Smooth muscle cell (in vitro differentiated cells): ENCODE measurements at regions not wholly inside any gene's neighbourhood (a gene's known extent, or its start where the extent isn't known, plus 50 kb on each side); places are given as distances from the start of the nearest gene placed in this dataset.

Experiments
- DNase-seq: peaks from one replicate; lab custom pipeline; 2025; ENCODE audit not compliant: unreplicated experiment; lab: John Stamatoyannopoulos, UW
- H2AFZ ChIP-seq: fragments of 200-600 bp; sonication (generic); 2 replicates; pipeline ENCODE4 v1.6.0; 2016; ENCODE audit warnings: antibody characterized with exemption, low read depth, mild to moderate bottlenecking
- H3F3A ChIP-seq: fragments of 200-600 bp; sonication (generic); 2 replicates; pipeline ENCODE4 v1.6.0; 2017; ENCODE audit warnings: antibody characterized with exemption, low read depth
- H3K27ac ChIP-seq: fragments of 200-600 bp; sonication (generic); 2 replicates; pipeline ENCODE4 v1.5.1; 2016; ENCODE audit warnings: low read depth, mild to moderate bottlenecking
- H3K27me3 ChIP-seq: fragments of 200-600 bp; sonication (generic); 2 replicates; pipeline ENCODE4 v1.6.1; 2016; ENCODE audit warnings: low read depth, mild to moderate bottlenecking
- H3K36me3 ChIP-seq: fragments of 200-600 bp; sonication (generic); 2 replicates; pipeline ENCODE4 v1.5.1; 2016; ENCODE audit warnings: low read depth
- H3K4me1 ChIP-seq: fragments of 200-600 bp; sonication (generic); 2 replicates; pipeline ENCODE4 v1.5.1; 2016; ENCODE audit warnings: low read depth
- H3K4me2 ChIP-seq: fragments of 200-600 bp; sonication (generic); 2 replicates; pipeline ENCODE4 v1.6.0; 2016; ENCODE audit warnings: mild to moderate bottlenecking
- H3K4me3 ChIP-seq: fragments of 200-600 bp; sonication (generic); 2 replicates; pipeline ENCODE4 v1.5.1; 2016; ENCODE audit warnings: mild to moderate bottlenecking
- H3K79me2 ChIP-seq: fragments of 200-600 bp; sonication (generic); 2 replicates; pipeline ENCODE4 v1.6.0; 2016; ENCODE audit warnings: low read depth, mild to moderate bottlenecking
- H3K9ac ChIP-seq: fragments of 200-600 bp; sonication (generic); 2 replicates; pipeline ENCODE4 v1.6.0; 2016; ENCODE audit warnings: low read depth
- H3K9me3 ChIP-seq: fragments of 200-600 bp; sonication (generic); replicated peaks from 2 replicates; pipeline ENCODE4 v1.5.1; 2016; ENCODE audit warnings: low read depth
- H4K20me1 ChIP-seq: fragments of 200-600 bp; sonication (generic); 2 replicates; pipeline ENCODE4 v1.6.0; 2016; ENCODE audit warnings: low read depth
- WGBS: methylation state at CpG from one replicate; pipeline ENCODE4 v1.1.7; 2016; ENCODE audit warnings: low lambda C conversion rate; 5-methylcytosine and 5-hydroxymethylcytosine counted together
- TF ChIP-seq, protein P1 (sequence below): fragments of 200-600 bp; sonication (generic); IDR thresholded peaks from 2 replicates; pipeline ENCODE4 v1.5.1; 2017; ENCODE audit warnings: borderline replicate concordance, mild to moderate bottlenecking, antibody characterized with exemption; ENCODE audit not compliant: insufficient read depth, poor library complexity, severe bottlenecking

DNA sequence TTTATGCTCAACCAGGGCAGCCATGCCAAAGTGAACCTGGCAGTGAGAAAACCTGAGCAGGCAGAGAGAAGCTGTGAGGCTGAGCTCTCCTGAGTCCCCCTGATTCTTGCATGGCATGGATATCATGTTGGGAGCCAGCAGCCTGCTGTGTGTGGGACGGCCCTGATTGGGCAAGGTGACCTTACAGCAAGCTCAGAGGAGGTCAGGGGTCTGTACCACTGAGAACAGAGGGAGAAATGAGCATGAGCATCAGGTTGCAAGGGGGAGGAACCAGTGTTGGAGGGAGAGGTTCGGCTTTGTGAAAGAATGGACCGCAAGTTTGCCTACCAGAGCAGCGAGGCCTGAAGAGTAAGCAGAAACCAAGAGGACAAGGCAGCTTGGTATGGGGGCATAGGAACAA lies 59.1 kb upstream of the PTGR2 start:
- DNase-seq = no peak
- Histone ChIP-seq H3K27me3 (no peaks in the 10 kb centered on the region), H3K4me1 (peaks cover 8% of the 10 kb centered on the region), H3K79me2 (no peaks in the 10 kb centered on the region), H3K36me3 (no peaks in the 10 kb centered on the region), H3K9me3 (no peaks in the 10 kb centered on the region), H3F3A (peaks cover 6% of the 10 kb centered on the region), H3K4me2 (no peak overlapping the region), H3K4me3 (no peak overlapping the region), H3K9ac (no peak overlapping the region), H4K20me1 (no peaks in the 10 kb centered on the region), H3K27ac (no peak overlapping the region), H2AFZ (no peak overlapping the region)
- TF ChIP-seq, protein P1, sequence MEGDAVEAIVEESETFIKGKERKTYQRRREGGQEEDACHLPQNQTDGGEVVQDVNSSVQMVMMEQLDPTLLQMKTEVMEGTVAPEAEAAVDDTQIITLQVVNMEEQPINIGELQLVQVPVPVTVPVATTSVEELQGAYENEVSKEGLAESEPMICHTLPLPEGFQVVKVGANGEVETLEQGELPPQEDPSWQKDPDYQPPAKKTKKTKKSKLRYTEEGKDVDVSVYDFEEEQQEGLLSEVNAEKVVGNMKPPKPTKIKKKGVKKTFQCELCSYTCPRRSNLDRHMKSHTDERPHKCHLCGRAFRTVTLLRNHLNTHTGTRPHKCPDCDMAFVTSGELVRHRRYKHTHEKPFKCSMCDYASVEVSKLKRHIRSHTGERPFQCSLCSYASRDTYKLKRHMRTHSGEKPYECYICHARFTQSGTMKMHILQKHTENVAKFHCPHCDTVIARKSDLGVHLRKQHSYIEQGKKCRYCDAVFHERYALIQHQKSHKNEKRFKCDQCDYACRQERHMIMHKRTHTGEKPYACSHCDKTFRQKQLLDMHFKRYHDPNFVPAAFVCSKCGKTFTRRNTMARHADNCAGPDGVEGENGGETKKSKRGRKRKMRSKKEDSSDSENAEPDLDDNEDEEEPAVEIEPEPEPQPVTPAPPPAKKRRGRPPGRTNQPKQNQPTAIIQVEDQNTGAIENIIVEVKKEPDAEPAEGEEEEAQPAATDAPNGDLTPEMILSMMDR = no peak
- WGBS = 86% methylated on average over 4 of the region's 4 CpGs

DNA sequence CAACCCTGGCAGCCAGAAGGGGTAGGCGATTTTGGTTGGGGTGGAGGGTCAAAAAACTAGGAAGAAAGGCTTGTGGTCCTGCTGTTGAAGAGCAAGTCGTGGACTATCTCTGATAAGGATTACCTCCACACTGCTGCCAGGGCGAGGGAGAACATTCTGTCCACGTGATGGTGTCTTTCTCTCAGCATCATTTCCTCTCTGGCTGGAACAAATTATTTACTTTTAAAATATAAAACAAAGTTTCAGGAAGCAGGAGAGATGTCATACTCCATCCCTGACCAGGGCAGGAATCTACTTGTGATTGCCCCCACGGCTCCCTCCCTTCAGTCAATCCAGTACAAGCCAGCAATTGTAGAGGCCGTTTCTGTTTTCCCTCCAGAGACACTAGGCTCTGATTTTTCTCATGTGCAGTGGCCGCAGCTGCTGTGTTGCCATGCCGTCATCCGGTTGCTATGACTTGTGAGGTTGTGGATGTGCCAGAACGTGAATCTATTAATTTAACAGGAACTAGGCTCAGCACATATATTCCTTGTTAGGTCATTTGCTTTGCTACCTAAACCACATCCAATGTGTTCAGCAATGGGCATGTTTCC lies 61.5 kb upstream of the PTGR2 start:
- no peak overlapping the region for H2AFZ ChIP-seq
- H3K9me3 ChIP-seq = no peaks in the 10 kb centered on the region
- peaks cover 16% of the 10 kb centered on the region for H3F3A ChIP-seq
- H4K20me1 ChIP-seq = peaks cover 6% of the 10 kb centered on the region
- H3K4me2 ChIP-seq = no peak overlapping the region
- peaks cover 25% of the 10 kb centered on the region for H3K4me1 ChIP-seq
- TF ChIP-seq, protein P1 = no peak
- no peaks in the 10 kb centered on the region for H3K36me3 ChIP-seq
- no peaks in the 10 kb centered on the region for H3K27me3 ChIP-seq
- 60% methylated on average over 10 of the region's 10 CpGs for WGBS
- no peak overlapping the region for H3K4me3 ChIP-seq
- DNase-seq = no peak
- H3K9ac ChIP-seq = peak overlapping the region; percentile 56
- peak overlapping the region; percentile 87 for H3K27ac ChIP-seq
- H3K79me2 ChIP-seq = no peaks in the 10 kb centered on the region

DNA sequence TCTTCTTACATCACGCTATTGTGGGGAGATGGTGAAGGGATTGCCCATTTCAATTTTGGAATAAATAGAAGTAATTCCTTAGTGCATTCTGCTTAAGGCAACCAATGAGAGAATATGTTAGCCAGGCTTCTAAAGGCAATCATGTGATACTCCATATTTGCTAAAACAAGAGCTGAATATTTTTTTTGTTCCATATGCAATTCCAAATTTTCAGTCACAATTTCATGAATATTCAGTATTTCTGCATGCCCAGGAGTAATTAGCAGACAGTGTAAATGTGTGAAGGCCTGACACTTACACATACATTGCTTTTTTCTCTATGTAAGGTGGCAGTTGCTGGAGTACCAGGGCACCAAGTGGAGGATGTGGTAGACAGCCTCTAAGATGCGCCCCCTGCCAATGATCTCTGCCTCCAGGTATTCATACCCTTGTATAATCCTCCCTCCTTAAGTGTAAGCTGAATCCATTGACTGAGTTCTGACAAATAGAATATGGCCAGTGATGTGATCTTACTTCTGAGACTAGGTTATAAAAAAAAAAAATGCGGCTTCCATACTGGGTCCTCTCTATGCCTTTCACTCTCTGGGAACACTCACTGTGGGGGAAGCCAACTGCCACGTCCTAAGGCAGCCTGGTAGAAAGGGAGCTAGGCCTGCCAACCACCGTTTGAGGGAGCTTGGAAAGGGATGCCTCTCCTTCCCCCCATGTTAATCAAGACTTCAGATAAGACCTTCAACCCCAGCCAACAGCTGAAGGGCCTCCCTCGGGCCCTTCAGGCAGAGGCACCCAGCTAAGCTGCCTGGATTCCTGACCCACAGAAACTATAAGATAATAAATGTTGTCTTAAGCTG lies 62.7 kb upstream of the PTGR2 start:
- Histone ChIP-seq H4K20me1 (peaks cover 18% of the 10 kb centered on the region), H3K4me3 (no peak overlapping the region), H3K79me2 (peaks cover 10% of the 10 kb centered on the region), H3F3A (peaks cover 24% of the 10 kb centered on the region), H2AFZ (no peak overlapping the region), H3K27ac (peak overlapping the region; percentile 87), H3K36me3 (no peaks in the 10 kb centered on the region), H3K4me1 (peaks cover 35% of the 10 kb centered on the region), H3K9ac (peak overlapping the region; percentile 90), H3K9me3 (no peaks in the 10 kb centered on the region), H3K27me3 (no peaks in the 10 kb centered on the region), H3K4me2 (peak overlapping the region; percentile 96)
- TF ChIP-seq, protein P1 = no peak
- 69% methylated on average over 6 of the region's 6 CpGs for WGBS
- no peak for DNase-seq

DNA sequence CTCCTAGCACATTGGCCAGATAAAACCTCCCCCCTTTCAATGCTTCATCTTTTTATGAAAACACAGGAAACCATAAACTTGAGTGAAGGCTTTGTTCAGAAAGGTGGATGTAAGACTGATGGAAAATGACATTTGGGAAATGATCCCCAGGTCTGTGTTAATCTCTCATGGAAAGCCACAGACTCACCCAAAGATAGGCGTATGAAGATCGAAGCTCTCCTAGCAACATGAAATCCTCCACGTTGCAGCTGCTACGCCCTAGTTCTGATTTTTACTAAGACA lies 63.4 kb upstream of the PTGR2 start:
- Histone ChIP-seq H3K4me1 (peaks cover 40% of the 10 kb centered on the region), H3K27ac (peak overlapping the region; percentile 87), H3K9ac (peak overlapping the region; percentile 90), H3K79me2 (peaks cover 17% of the 10 kb centered on the region), H3F3A (peaks cover 28% of the 10 kb centered on the region), H4K20me1 (peaks cover 24% of the 10 kb centered on the region), H3K36me3 (no peaks in the 10 kb centered on the region), H3K27me3 (no peaks in the 10 kb centered on the region), H3K9me3 (no peaks in the 10 kb centered on the region), H2AFZ (no peak overlapping the region), H3K4me2 (peak overlapping the region; percentile 96), H3K4me3 (peak overlapping the region; percentile 70)
- no peak for DNase-seq
- WGBS = 78% methylated on average over 4 of the region's 4 CpGs
- TF ChIP-seq, protein P1 = no peak
